ENCODE measurements at regions not wholly inside any gene's neighbourhood (a gene's known extent, or its start where the extent isn't known, plus 50 kb on each side); places are given as distances from the start of the nearest gene placed in this dataset.

DNA sequence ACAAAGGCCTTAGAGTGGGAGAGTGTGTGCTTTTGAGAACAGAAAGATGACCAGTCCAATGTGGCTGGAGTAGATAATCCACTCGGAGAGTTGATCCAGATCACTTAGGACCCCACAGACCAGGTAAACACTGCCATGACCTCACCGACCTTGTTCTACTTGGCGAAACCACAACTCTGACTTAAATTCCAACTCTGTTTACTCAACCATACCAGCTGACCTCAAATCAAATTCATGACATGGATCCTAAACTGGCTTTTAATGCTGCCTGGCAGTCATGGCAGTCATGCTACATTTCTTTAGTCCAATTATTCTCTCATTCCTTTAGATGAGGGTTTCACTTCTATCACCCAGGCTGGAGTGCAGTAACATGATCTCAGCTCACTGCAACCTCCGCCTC, 347.1 kb upstream of the FAM98A start:
- H3K4me3 ChIP-seq (ENCODE audit: low read depth, low read length): no peak overlapping the region
- TF ChIP-seq CTCF (IDR thresholded peaks at IDR 0.05; ENCODE audit: insufficient read depth, low read length, missing control alignments): no peak
- DNase-seq (ENCODE audit: low read depth, low spot score): no peak
- ChIA-PET POLR2A (no interaction called here), CTCF (no interaction called here)

- ChIA-PET CTCF (no interaction called here), POLR2A (no interaction called here)
- no peak overlapping the region for H3K4me3 ChIP-seq (ENCODE audit: low read depth, low read length)
- TF ChIP-seq CTCF (IDR thresholded peaks at IDR 0.05; ENCODE audit: insufficient read depth, low read length, missing control alignments): no peak
- no peak for DNase-seq (ENCODE audit: low read depth, low spot score)
Measured at GRCh38 chr2:33933203-33933602, 334.1 kb upstream of the FAM98A start.

GRCh38 chr2:33931164-33931563, 332.1 kb upstream of the FAM98A start:
- POLR2A ChIA-PET: no interaction called here
- no peak overlapping the region for H3K4me3 ChIP-seq (ENCODE audit: low read depth, low read length)
- CTCF ChIA-PET: no interaction called here
- no peak for TF ChIP-seq CTCF (IDR thresholded peaks at IDR 0.05; ENCODE audit: insufficient read depth, low read length, missing control alignments)
- no peak for DNase-seq (ENCODE audit: low read depth, low spot score)

- no peak for DNase-seq (ENCODE audit: low read depth, low spot score)
- ChIA-PET CTCF (no interaction called here), POLR2A (no interaction called here)
- H3K4me3 ChIP-seq (ENCODE audit: low read depth, low read length): no peak overlapping the region
- TF ChIP-seq CTCF (IDR thresholded peaks at IDR 0.05; ENCODE audit: insufficient read depth, low read length, missing control alignments): no peak
Measured at GRCh38 chr2:33929467-33929866, 330.4 kb upstream of the FAM98A start.

- DNase-seq (ENCODE audit: low read depth, low spot score): no peak
- TF ChIP-seq CTCF (IDR thresholded peaks at IDR 0.05; ENCODE audit: insufficient read depth, low read length, missing control alignments): no peak
- ChIA-PET POLR2A (no interaction called here), CTCF (no interaction called here)
- H3K4me3 ChIP-seq (ENCODE audit: low read depth, low read length): no peak overlapping the region
Measured at GRCh38 chr2:33927756-33928155, 328.7 kb upstream of the FAM98A start.

DNA sequence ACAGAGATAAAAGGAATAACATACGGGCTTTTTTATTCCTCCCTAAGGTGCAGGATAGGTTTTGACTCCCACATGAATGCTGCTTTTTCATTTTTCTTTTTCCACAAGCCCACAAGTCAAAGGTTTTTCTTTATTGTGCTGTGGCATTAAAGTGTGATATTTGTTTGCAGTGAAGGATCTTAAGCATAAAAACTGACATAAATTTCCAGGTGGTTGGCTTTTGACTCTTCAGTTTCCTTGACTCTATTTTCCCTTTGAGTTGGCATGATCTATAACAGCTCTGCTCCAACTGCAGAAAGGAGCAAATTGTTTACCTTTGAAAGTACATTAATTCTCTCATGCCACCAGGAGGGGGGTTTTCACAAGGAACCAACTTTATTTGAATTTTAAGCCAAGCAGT, 326.2 kb upstream of the FAM98A start:
- ChIA-PET CTCF (no interaction called here), POLR2A (no interaction called here)
- H3K4me3 ChIP-seq (ENCODE audit: low read depth, low read length): no peak overlapping the region
- DNase-seq (ENCODE audit: low read depth, low spot score): no peak
- no peak for TF ChIP-seq CTCF (IDR thresholded peaks at IDR 0.05; ENCODE audit: insufficient read depth, low read length, missing control alignments)

Measured in AG04449 (cell line).